ENCODE measurements at regions not wholly inside any gene's neighbourhood (a gene's known extent, or its start where the extent isn't known, plus 50 kb on each side); places are given as distances from the start of the nearest gene placed in this dataset.

GRCh38 chr7:10034843-10035556 lies 938.7 kb upstream of the PHF14 start:
- Histone ChIP-seq H3K4me1 (no peaks in the 10 kb centered on the region), H3K36me3 (no peaks in the 10 kb centered on the region), H3K9me3 (no peaks in the 10 kb centered on the region), H3K27ac (no peak overlapping the region), H3K4me3 (no peak overlapping the region), H3K27me3 (no peaks in the 10 kb centered on the region)
- WGBS, 2 donors = 74 to 76% methylated on average over 5 of the region's 5 CpGs
- DNase-seq (no peak), ATAC-seq (ENCODE audit: low FRiP score in 2 of 2) (no peak)
- TF ChIP-seq EP300 (IDR thresholded peaks at IDR 0.05) (no peak), CTCF (IDR thresholded peaks at IDR 0.05) (no peak), POLR2AphosphoS5 (IDR thresholded peaks at IDR 0.05) (no peak), POLR2A (IDR thresholded peaks at IDR 0.05) (no peak)

- WGBS, 2 donors = 79 to 89% methylated on average over 2 of the region's 2 CpGs
- ATAC-seq (ENCODE audit: low FRiP score in 2 of 2) = no peak
- no peak overlapping the region for H3K4me3 ChIP-seq
- H3K9me3 ChIP-seq = no peaks in the 10 kb centered on the region
- H3K36me3 ChIP-seq = no peaks in the 10 kb centered on the region
- no peak overlapping the region for H3K27ac ChIP-seq
- DNase-seq = no peak
- no peak for TF ChIP-seq POLR2AphosphoS5 (IDR thresholded peaks at IDR 0.05)
- no peak for TF ChIP-seq CTCF (IDR thresholded peaks at IDR 0.05)
- no peak for TF ChIP-seq EP300 (IDR thresholded peaks at IDR 0.05)
- no peak for TF ChIP-seq POLR2A (IDR thresholded peaks at IDR 0.05)
- H3K27me3 ChIP-seq = no peaks in the 10 kb centered on the region
- H3K4me1 ChIP-seq = no peaks in the 10 kb centered on the region
Measured at GRCh38 chr7:10036693-10037092, 937.0 kb upstream of the PHF14 start.

- Histone ChIP-seq H3K36me3 (no peaks in the 10 kb centered on the region), H3K27me3 (no peaks in the 10 kb centered on the region), H3K4me1 (no peaks in the 10 kb centered on the region), H3K27ac (no peak overlapping the region), H3K4me3 (no peak overlapping the region), H3K9me3 (no peaks in the 10 kb centered on the region)
- ATAC-seq (ENCODE audit: low FRiP score in 2 of 2) (no peak), DNase-seq (no peak)
- WGBS, 2 donors = 82 to 83% methylated on average over 1 of the region's 1 CpG
- TF ChIP-seq CTCF (IDR thresholded peaks at IDR 0.05) (no peak), POLR2A (IDR thresholded peaks at IDR 0.05) (no peak), EP300 (IDR thresholded peaks at IDR 0.05) (no peak), POLR2AphosphoS5 (IDR thresholded peaks at IDR 0.05) (no peak)
Measured at GRCh38 chr7:10038351-10038750, 935.3 kb upstream of the PHF14 start.

- H3K36me3 ChIP-seq = no peaks in the 10 kb centered on the region
- WGBS, 2 donors = 84% methylated on average over 3 of the region's 3 CpGs
Measured at GRCh38 chr7:10040674-10041073, 933.0 kb upstream of the PHF14 start.

More at GRCh38 chr7:10040674-10041073, 933.0 kb upstream of the PHF14 start:
- TF ChIP-seq POLR2A (IDR thresholded peaks at IDR 0.05) = no peak
- no peak for TF ChIP-seq EP300 (IDR thresholded peaks at IDR 0.05)
- no peak for TF ChIP-seq POLR2AphosphoS5 (IDR thresholded peaks at IDR 0.05)
- TF ChIP-seq CTCF (IDR thresholded peaks at IDR 0.05) = no peak
- Histone ChIP-seq H3K27me3 (no peaks in the 10 kb centered on the region), H3K4me3 (no peak overlapping the region), H3K4me1 (no peaks in the 10 kb centered on the region), H3K9me3 (no peaks in the 10 kb centered on the region), H3K27ac (no peak overlapping the region)
- ATAC-seq (ENCODE audit: low FRiP score in 2 of 2) (no peak), DNase-seq (no peak)

Data from upper lobe of left lung (tissue), 6 donors.